ENCODE measurements at regions not wholly inside any gene's neighbourhood (a gene's known extent, or its start where the extent isn't known, plus 50 kb on each side); places are given as distances from the start of the nearest gene placed in this dataset.

DNA sequence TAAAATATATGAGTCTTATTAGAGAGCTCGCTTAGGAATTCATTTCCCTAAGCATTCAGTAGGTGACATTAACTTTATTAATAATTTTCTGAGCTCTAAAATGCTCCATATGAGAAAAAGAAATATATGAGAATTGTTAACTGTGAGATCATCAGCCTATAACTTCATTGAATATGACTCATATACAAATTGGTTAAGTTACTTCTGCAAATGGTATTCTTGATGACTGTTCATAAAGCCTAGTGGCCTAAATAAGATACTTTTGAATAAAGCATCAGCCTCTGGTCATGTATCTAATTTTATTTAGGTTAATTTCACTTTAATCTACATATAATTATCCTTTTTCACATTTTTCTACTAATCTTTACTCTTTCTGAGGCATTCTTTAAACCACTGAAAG, 710.2 kb upstream of the ACO1 start:
- TF ChIP-seq CTCF (conservative IDR thresholded peaks at IDR 0.05; ENCODE audit: low read depth, low read length) = no peak
- TF ChIP-seq, protein P1, sequence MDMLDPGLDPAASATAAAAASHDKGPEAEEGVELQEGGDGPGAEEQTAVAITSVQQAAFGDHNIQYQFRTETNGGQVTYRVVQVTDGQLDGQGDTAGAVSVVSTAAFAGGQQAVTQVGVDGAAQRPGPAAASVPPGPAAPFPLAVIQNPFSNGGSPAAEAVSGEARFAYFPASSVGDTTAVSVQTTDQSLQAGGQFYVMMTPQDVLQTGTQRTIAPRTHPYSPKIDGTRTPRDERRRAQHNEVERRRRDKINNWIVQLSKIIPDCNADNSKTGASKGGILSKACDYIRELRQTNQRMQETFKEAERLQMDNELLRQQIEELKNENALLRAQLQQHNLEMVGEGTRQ (IDR thresholded peaks at IDR 0.05; ENCODE audit: low read depth, low read length) = no peak
- TF ChIP-seq RCOR1 (IDR thresholded peaks at IDR 0.05; ENCODE audit: insufficient replicate concordance, low read length) = no peak
- TF ChIP-seq POLR2A (IDR thresholded peaks at IDR 0.05; ENCODE audit: low read depth, low read length) = no peak
- no peak for TF ChIP-seq FOS (IDR thresholded peaks at IDR 0.05; ENCODE audit: low read depth, low read length)
- no peak for TF ChIP-seq RAD21 (IDR thresholded peaks at IDR 0.05; ENCODE audit: low read length)
- TF ChIP-seq MAFK (IDR thresholded peaks at IDR 0.05; ENCODE audit: low read depth, low read length) = no peak
